ENCODE measurements at regions not wholly inside any gene's neighbourhood (a gene's known extent, or its start where the extent isn't known, plus 50 kb on each side); places are given as distances from the start of the nearest gene placed in this dataset.

DNA sequence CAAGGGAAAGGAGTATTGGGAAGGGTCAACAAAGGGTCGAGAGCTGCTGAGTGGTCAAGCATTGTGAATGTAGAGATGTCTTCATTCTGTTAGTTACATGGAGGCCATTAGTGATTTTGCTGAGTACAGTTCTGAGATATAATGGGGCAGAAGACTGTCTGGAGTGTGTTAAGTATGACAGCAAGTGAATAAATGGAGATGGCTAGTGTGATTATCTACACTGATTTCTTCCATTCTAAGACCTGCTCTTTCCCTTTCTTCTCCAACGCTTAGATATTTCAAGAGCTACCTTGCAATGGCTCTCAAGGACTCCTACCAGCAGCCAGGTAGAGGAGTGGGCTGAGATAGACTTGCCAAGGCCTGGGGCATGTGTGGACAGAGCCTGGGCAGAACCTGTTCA, 216.5 kb downstream of the MFSD1 start:
- Histone ChIP-seq H3K36me3 (ENCODE audit: insufficient read depth) (no peaks in the 10 kb centered on the region; the same call in 1 of the 2 replicates), H3K79me2 (replicated peaks; ENCODE audit: insufficient read depth) (no peaks in the 10 kb centered on the region), H3K4me3 (no peak overlapping the region), H3K9me2 (ENCODE audit: insufficient read depth) (peaks cover 13% of the 10 kb centered on the region; the same call in 1 of the 2 replicates), H4K20me1 (replicated peaks; ENCODE audit: insufficient read depth) (no peaks in the 10 kb centered on the region), H2AFZ (no peak overlapping the region), H3F3A (replicated peaks; ENCODE audit: low read depth) (no peaks in the 10 kb centered on the region), H3K4me1 (ENCODE audit: insufficient read depth) (no peaks in the 10 kb centered on the region), H3K27me3 (ENCODE audit: insufficient read depth) (no peaks in the 10 kb centered on the region), H3K27ac (ENCODE audit: low read depth) (no peak overlapping the region), H3K4me2 (no peak overlapping the region)
- no peak overlapping the region for H3K4me3 Mint-ChIP-seq
- no peak overlapping the region for H3K27ac Mint-ChIP-seq
- H3K27me3 Mint-ChIP-seq (ENCODE audit: insufficient read depth, low read depth, poor library complexity): no peaks in the 10 kb centered on the region
- ATAC-seq (no peak), DNase-seq (ENCODE audit: low spot score) (no peak)
- H3K9me3 Mint-ChIP-seq: peaks cover 12% of the 10 kb centered on the region; the same call in 2 of the 3 replicates
- H3K4me1 Mint-ChIP-seq: 0 out of 3 replicates have a peak, but pooled peaks cover 2% of the 10 kb centered on the region
- TF ChIP-seq ZNF331 (CRISPR knock-in tag; IDR thresholded peaks at IDR 0.05; ENCODE audit: low read depth) (no peak), STAT1 (IDR thresholded peaks at IDR 0.05; ENCODE audit: unreplicated experiment) (no peak), JUNB (IDR thresholded peaks at IDR 0.05; ENCODE audit: unreplicated experiment) (no peak), CREB1 (CRISPR knock-in tag; IDR thresholded peaks at IDR 0.05; ENCODE audit: low read depth) (no peak), POLR2AphosphoS5 (IDR thresholded peaks at IDR 0.05; ENCODE audit: low read depth) (no peak), NANOG (IDR thresholded peaks at IDR 0.05; ENCODE audit: borderline replicate concordance) (no peak), EZH2 (IDR thresholded peaks at IDR 0.05; ENCODE audit: low read depth, unreplicated experiment) (no peak), EZH2phosphoT487 (IDR thresholded peaks at IDR 0.05; ENCODE audit: unreplicated experiment) (no peak), ZNF114 (CRISPR knock-in tag; IDR thresholded peaks at IDR 0.05) (no peak)
- TF ChIP-seq, protein P1, sequence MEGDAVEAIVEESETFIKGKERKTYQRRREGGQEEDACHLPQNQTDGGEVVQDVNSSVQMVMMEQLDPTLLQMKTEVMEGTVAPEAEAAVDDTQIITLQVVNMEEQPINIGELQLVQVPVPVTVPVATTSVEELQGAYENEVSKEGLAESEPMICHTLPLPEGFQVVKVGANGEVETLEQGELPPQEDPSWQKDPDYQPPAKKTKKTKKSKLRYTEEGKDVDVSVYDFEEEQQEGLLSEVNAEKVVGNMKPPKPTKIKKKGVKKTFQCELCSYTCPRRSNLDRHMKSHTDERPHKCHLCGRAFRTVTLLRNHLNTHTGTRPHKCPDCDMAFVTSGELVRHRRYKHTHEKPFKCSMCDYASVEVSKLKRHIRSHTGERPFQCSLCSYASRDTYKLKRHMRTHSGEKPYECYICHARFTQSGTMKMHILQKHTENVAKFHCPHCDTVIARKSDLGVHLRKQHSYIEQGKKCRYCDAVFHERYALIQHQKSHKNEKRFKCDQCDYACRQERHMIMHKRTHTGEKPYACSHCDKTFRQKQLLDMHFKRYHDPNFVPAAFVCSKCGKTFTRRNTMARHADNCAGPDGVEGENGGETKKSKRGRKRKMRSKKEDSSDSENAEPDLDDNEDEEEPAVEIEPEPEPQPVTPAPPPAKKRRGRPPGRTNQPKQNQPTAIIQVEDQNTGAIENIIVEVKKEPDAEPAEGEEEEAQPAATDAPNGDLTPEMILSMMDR (conservative IDR thresholded peaks at IDR 0.05; ENCODE audit: low read depth in 2 of 2): no peak
- TF ChIP-seq, protein P2, sequence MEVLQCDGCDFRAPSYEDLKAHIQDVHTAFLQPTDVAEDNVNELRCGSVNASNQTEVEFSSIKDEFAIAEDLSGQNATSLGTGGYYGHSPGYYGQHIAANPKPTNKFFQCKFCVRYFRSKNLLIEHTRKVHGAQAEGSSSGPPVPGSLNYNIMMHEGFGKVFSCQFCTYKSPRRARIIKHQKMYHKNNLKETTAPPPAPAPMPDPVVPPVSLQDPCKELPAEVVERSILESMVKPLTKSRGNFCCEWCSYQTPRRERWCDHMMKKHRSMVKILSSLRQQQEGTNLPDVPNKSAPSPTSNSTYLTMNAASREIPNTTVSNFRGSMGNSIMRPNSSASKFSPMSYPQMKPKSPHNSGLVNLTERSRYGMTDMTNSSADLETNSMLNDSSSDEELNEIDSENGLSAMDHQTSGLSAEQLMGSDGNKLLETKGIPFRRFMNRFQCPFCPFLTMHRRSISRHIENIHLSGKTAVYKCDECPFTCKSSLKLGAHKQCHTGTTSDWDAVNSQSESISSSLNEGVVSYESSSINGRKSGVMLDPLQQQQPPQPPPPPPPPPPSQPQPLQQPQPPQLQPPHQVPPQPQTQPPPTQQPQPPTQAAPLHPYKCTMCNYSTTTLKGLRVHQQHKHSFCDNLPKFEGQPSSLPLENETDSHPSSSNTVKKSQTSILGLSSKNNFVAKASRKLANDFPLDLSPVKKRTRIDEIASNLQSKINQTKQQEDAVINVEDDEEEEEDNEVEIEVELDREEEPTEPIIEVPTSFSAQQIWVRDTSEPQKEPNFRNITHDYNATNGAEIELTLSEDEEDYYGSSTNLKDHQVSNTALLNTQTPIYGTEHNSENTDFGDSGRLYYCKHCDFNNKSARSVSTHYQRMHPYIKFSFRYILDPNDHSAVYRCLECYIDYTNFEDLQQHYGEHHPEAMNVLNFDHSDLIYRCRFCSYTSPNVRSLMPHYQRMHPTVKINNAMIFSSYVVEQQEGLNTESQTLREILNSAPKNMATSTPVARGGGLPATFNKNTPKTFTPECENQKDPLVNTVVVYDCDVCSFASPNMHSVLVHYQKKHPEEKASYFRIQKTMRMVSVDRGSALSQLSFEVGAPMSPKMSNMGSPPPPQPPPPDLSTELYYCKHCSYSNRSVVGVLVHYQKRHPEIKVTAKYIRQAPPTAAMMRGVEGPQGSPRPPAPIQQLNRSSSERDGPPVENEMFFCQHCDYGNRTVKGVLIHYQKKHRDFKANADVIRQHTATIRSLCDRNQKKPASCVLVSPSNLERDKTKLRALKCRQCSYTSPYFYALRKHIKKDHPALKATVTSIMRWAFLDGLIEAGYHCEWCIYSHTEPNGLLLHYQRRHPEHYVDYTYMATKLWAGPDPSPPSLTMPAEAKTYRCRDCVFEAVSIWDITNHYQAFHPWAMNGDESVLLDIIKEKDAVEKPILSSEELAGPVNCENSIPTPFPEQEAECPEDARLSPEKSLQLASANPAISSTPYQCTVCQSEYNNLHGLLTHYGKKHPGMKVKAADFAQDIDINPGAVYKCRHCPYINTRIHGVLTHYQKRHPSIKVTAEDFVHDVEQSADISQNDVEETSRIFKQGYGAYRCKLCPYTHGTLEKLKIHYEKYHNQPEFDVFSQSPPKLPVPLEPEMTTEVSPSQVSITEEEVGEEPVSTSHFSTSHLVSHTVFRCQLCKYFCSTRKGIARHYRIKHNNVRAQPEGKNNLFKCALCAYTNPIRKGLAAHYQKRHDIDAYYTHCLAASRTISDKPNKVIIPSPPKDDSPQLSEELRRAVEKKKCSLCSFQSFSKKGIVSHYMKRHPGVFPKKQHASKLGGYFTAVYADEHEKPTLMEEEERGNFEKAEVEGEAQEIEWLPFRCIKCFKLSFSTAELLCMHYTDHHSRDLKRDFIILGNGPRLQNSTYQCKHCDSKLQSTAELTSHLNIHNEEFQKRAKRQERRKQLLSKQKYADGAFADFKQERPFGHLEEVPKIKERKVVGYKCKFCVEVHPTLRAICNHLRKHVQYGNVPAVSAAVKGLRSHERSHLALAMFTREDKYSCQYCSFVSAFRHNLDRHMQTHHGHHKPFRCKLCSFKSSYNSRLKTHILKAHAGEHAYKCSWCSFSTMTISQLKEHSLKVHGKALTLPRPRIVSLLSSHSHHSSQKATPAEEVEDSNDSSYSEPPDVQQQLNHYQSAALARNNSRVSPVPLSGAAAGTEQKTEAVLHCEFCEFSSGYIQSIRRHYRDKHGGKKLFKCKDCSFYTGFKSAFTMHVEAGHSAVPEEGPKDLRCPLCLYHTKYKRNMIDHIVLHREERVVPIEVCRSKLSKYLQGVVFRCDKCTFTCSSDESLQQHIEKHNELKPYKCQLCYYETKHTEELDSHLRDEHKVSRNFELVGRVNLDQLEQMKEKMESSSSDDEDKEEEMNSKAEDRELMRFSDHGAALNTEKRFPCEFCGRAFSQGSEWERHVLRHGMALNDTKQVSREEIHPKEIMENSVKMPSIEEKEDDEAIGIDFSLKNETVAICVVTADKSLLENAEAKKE (CRISPR knock-in tag; IDR thresholded peaks at IDR 0.05): no peak
- no peaks in the 10 kb centered on the region; the same call in 2 of the 3 replicates for H3K36me3 Mint-ChIP-seq (ENCODE audit: low read depth)
